SK-N-SH treated with all-trans-retinoic acid at 6 μM for 48 hours (cell line): ENCODE measurements at regions not wholly inside any gene's neighbourhood (a gene's known extent, or its start where the extent isn't known, plus 50 kb on each side); places are given as distances from the start of the nearest gene placed in this dataset.
"Not testable (repeated sequence)": the region's sequence is repeated elsewhere in the genome, so short reads cannot be mapped to it uniquely, and the experiment has no call there.

ENCODE experiments used
- ATAC-seq: fragments of 200-7000 bp; cut with Tn5 transposase; 3 replicates; pipeline ENCODE4 v1.9.1; 2020; ENCODE audit warnings: mild to moderate bottlenecking, moderate library complexity
- ARNTL ChIP-seq: fragments of 450-650 bp; formaldehyde crosslinking; IDR thresholded peaks from 2 replicates; pipeline ENCODE4 v1.5.0; 2020; ENCODE audit warnings: low read depth, mild to moderate bottlenecking, moderate library complexity, borderline replicate concordance
- BACH2 ChIP-seq: fragments of 250-450 bp; sonication (Bioruptor Pico); IDR thresholded peaks from 2 replicates; pipeline ENCODE4 v1.9.0; 2021; ENCODE audit warnings: mild to moderate bottlenecking, borderline replicate concordance
- ESRRG ChIP-seq: fragments of 250-450 bp; sonication (Bioruptor Pico); IDR thresholded peaks from 2 replicates; pipeline ENCODE4 v1.6.1; 2021; ENCODE audit warnings: mild to moderate bottlenecking
- GLIS3 ChIP-seq: fragments of 250-450 bp; sonication (Bioruptor Pico); IDR thresholded peaks from 2 replicates; pipeline ENCODE4 v1.5.0; 2020; ENCODE audit warnings: mild to moderate bottlenecking, moderate library complexity
- ISL1 ChIP-seq: fragments of 250-450 bp; sonication (Bioruptor Pico); IDR thresholded peaks from 2 replicates; pipeline ENCODE4 v2.1.2; 2022; ENCODE audit warnings: mild to moderate bottlenecking, moderate library complexity
- PPARA ChIP-seq: fragments of 250-450 bp; sonication (Bioruptor Pico); IDR thresholded peaks from 2 replicates; pipeline ENCODE4 v1.5.0; 2020; ENCODE audit warnings: mild to moderate bottlenecking, borderline replicate concordance
- SNAI2 ChIP-seq: fragments of 250-450 bp; sonication (Bioruptor Pico); IDR thresholded peaks from 2 replicates; pipeline ENCODE4 v1.5.0; 2020; ENCODE audit warnings: mild to moderate bottlenecking, moderate library complexity
- TCF4 ChIP-seq: fragments of 250-450 bp; sonication (Bioruptor Pico); IDR thresholded peaks from 2 replicates; pipeline ENCODE4 v1.8.0; 2021; ENCODE audit warnings: mild to moderate bottlenecking, moderate library complexity, borderline replicate concordance
- TOX ChIP-seq: fragments of 250-450 bp; sonication (Bioruptor Pico); IDR thresholded peaks from 2 replicates; pipeline ENCODE4 v1.8.0; 2021; ENCODE audit warnings: mild to moderate bottlenecking, moderate library complexity, borderline replicate concordance
- ZC3H10 ChIP-seq: fragments of 250-450 bp; sonication (Bioruptor Pico); IDR thresholded peaks from 2 replicates; pipeline ENCODE4 v1.5.1; 2021; ENCODE audit warnings: mild to moderate bottlenecking, moderate library complexity
- ZFP3 ChIP-seq: fragments of 250-450 bp; sonication (Bioruptor Pico); IDR thresholded peaks from 2 replicates; pipeline ENCODE4 v1.5.0; 2020; ENCODE audit warnings: mild to moderate bottlenecking, moderate library complexity
- ZFP30 ChIP-seq: fragments of 450-650 bp; formaldehyde crosslinking; IDR thresholded peaks from 2 replicates; pipeline ENCODE4 v1.5.0; 2022; ENCODE audit warnings: mild to moderate bottlenecking, moderate library complexity
- ZNF565 ChIP-seq: fragments of 450-650 bp; formaldehyde crosslinking; conservative IDR thresholded peaks from 2 replicates; pipeline ENCODE4 v1.5.0; 2020; ENCODE audit warnings: low read depth, mild to moderate bottlenecking, moderate library complexity
- TF ChIP-seq, protein P1 (sequence below): fragments of 250-450 bp; sonication (Bioruptor Pico); IDR thresholded peaks from 2 replicates; pipeline ENCODE4 v1.8.0; 2021; ENCODE audit warnings: low read depth, mild to moderate bottlenecking, moderate library complexity, borderline replicate concordance
- TF ChIP-seq, protein P2 (sequence below): fragments of 250-450 bp; sonication (Bioruptor Pico); IDR thresholded peaks from 2 replicates; pipeline ENCODE4 v1.8.0; 2020; ENCODE audit warnings: mild to moderate bottlenecking, moderate library complexity, borderline replicate concordance
- TF ChIP-seq, protein P3 (sequence below): fragments of 250-450 bp; sonication (Bioruptor Pico); IDR thresholded peaks from 2 replicates; pipeline ENCODE4 v1.5.0; 2020; ENCODE audit warnings: mild to moderate bottlenecking, moderate library complexity
- TF ChIP-seq, protein P4 (sequence below): fragments of 250-450 bp; sonication (Bioruptor Pico); IDR thresholded peaks from 2 replicates; pipeline ENCODE4 v1.5.1; 2020; ENCODE audit warnings: low read depth, mild to moderate bottlenecking, moderate library complexity
- TF ChIP-seq, protein P5 (sequence below): fragments of 250-450 bp; sonication (Bioruptor Pico); IDR thresholded peaks from 2 replicates; pipeline ENCODE4 v1.5.1; 2021; ENCODE audit warnings: mild to moderate bottlenecking, moderate library complexity

DNA sequence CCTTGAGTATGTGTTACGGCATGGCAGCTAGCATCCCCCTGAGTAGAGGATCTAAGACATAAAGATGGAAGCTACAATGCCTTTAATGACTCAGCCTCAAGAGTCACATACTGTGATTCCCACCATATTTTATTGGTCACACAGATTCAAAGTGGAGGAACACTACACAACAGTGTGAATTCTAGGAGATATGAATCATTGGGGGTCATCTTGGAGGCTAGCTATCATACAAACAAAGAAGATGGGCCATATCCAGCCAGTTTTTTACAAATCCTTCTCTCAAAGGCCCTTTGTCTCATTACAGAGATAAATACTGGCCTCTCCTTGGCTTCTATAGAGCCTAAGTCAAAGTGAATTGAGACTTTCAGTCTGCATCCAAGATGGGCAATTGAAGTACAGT, 177.0 kb downstream of the TBX15 start:
- TF ChIP-seq ISL1 (no peak), PPARA (CRISPR knock-in tag) (no peak), ZFP3 (CRISPR knock-in tag) (no peak), ZNF565 (CRISPR knock-in tag) (no peak), ARNTL (CRISPR knock-in tag) (no peak), GLIS3 (CRISPR knock-in tag) (no peak), ZFP30 (CRISPR knock-in tag) (no peak), BACH2 (no peak)
- TF ChIP-seq, protein P1, sequence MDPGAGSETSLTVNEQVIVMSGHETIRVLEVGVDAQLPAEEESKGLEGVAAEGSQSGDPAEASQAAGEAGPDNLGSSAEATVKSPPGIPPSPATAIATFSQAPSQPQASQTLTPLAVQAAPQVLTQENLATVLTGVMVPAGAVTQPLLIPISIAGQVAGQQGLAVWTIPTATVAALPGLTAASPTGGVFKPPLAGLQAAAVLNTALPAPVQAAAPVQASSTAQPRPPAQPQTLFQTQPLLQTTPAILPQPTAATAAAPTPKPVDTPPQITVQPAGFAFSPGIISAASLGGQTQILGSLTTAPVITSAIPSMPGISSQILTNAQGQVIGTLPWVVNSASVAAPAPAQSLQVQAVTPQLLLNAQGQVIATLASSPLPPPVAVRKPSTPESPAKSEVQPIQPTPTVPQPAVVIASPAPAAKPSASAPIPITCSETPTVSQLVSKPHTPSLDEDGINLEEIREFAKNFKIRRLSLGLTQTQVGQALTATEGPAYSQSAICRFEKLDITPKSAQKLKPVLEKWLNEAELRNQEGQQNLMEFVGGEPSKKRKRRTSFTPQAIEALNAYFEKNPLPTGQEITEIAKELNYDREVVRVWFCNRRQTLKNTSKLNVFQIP (CRISPR knock-in tag): no peak
- ATAC-seq: no peak

DNA sequence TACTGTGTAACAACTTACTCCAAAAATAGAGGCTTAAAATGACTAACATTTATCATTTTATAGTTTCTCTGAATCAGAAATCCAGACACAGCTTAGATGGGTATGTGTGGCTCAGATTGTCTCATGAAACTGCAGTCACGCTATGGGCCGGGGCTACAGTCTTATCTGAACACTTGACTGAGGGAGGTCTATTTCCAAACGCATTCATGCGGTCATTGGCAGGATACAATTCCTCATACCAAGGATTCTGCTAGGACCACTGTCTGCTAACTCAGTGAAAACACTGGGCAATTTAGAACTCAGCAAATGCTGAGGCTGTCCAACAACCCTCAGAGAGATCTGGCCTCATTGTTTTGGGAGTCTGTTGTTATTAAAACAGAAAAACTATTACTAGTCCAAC, 178.6 kb downstream of the TBX15 start:
- no peak for TF ChIP-seq ZNF565 (CRISPR knock-in tag)
- no peak for TF ChIP-seq TCF4 (CRISPR knock-in tag)
- no peak for TF ChIP-seq ESRRG (CRISPR knock-in tag)
- no peak for TF ChIP-seq ZFP30 (CRISPR knock-in tag)
- TF ChIP-seq GLIS3 (CRISPR knock-in tag): no peak
- TF ChIP-seq, protein P2, sequence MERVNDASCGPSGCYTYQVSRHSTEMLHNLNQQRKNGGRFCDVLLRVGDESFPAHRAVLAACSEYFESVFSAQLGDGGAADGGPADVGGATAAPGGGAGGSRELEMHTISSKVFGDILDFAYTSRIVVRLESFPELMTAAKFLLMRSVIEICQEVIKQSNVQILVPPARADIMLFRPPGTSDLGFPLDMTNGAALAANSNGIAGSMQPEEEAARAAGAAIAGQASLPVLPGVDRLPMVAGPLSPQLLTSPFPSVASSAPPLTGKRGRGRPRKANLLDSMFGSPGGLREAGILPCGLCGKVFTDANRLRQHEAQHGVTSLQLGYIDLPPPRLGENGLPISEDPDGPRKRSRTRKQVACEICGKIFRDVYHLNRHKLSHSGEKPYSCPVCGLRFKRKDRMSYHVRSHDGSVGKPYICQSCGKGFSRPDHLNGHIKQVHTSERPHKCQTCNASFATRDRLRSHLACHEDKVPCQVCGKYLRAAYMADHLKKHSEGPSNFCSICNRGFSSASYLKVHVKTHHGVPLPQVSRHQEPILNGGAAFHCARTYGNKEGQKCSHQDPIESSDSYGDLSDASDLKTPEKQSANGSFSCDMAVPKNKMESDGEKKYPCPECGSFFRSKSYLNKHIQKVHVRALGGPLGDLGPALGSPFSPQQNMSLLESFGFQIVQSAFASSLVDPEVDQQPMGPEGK (CRISPR knock-in tag): no peak
- TF ChIP-seq, protein P3, sequence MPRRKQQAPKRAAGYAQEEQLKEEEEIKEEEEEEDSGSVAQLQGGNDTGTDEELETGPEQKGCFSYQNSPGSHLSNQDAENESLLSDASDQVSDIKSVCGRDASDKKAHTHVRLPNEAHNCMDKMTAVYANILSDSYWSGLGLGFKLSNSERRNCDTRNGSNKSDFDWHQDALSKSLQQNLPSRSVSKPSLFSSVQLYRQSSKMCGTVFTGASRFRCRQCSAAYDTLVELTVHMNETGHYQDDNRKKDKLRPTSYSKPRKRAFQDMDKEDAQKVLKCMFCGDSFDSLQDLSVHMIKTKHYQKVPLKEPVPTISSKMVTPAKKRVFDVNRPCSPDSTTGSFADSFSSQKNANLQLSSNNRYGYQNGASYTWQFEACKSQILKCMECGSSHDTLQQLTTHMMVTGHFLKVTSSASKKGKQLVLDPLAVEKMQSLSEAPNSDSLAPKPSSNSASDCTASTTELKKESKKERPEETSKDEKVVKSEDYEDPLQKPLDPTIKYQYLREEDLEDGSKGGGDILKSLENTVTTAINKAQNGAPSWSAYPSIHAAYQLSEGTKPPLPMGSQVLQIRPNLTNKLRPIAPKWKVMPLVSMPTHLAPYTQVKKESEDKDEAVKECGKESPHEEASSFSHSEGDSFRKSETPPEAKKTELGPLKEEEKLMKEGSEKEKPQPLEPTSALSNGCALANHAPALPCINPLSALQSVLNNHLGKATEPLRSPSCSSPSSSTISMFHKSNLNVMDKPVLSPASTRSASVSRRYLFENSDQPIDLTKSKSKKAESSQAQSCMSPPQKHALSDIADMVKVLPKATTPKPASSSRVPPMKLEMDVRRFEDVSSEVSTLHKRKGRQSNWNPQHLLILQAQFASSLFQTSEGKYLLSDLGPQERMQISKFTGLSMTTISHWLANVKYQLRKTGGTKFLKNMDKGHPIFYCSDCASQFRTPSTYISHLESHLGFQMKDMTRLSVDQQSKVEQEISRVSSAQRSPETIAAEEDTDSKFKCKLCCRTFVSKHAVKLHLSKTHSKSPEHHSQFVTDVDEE: no peak
- no peak for TF ChIP-seq BACH2
- TF ChIP-seq SNAI2 (CRISPR knock-in tag): no peak
- TF ChIP-seq, protein P4, sequence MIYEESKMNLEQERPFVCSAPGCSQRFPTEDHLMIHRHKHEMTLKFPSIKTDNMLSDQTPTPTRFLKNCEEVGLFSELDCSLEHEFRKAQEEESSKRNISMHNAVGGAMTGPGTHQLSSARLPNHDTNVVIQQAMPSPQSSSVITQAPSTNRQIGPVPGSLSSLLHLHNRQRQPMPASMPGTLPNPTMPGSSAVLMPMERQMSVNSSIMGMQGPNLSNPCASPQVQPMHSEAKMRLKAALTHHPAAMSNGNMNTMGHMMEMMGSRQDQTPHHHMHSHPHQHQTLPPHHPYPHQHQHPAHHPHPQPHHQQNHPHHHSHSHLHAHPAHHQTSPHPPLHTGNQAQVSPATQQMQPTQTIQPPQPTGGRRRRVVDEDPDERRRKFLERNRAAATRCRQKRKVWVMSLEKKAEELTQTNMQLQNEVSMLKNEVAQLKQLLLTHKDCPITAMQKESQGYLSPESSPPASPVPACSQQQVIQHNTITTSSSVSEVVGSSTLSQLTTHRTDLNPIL (CRISPR knock-in tag): no peak
- no peak for TF ChIP-seq ZC3H10
- no peak for TF ChIP-seq TOX (CRISPR knock-in tag)
- TF ChIP-seq, protein P5, sequence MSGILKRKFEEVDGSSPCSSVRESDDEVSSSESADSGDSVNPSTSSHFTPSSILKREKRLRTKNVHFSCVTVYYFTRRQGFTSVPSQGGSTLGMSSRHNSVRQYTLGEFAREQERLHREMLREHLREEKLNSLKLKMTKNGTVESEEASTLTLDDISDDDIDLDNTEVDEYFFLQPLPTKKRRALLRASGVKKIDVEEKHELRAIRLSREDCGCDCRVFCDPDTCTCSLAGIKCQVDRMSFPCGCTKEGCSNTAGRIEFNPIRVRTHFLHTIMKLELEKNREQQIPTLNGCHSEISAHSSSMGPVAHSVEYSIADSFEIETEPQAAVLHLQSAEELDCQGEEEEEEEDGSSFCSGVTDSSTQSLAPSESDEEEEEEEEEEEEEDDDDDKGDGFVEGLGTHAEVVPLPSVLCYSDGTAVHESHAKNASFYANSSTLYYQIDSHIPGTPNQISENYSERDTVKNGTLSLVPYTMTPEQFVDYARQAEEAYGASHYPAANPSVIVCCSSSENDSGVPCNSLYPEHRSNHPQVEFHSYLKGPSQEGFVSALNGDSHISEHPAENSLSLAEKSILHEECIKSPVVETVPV (CRISPR knock-in tag): no peak
- TF ChIP-seq, protein P1 (CRISPR knock-in tag): no peak
- ATAC-seq: no peak

DNA sequence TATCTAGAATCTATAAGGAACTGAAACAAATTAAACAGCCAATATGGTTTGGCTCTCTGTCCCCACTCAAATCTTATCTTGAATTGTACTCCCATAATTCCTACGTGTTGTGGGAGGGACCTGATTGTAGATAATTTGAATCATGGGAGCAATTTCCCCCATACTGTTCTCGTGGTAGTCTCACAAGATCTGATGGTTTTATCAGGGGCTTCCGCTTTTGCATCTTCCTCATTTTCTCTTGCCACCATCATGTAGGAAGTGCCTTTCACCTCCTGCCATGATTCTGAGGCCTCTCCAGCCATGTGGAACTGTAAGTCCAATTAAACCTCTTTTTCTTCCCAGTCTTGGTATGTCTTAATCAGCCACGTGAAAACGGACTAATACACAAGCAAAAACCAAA, 185.0 kb downstream of the TBX15 start:
- ATAC-seq: not testable (repeated sequence)
